OCI-LY7 (cell line): ENCODE measurements at regions not wholly inside any gene's neighbourhood (a gene's known extent, or its start where the extent isn't known, plus 50 kb on each side); places are given as distances from the start of the nearest gene placed in this dataset.

Source experiments
- BruUV-seq: library from RNA; stranded (reverse); fragments of 400-500 nt; replicated peaks from 2 replicates; lab custom pipeline; 2021; lab: Mats Ljungman, UMichigan
- CTCF ChIA-PET: fragments of 300-600 bp; sonication (Branson Sonifier 250); formaldehyde crosslinking; loops from one replicate; lab custom pipeline; 2022; ENCODE audit warnings: antibody characterized with exemption; ENCODE audit not compliant: unreplicated experiment; lab: Charles Lee
- POLR2A ChIA-PET: fragments of 300-600 bp; sonication (Branson Sonifier 250); formaldehyde crosslinking; loops from one replicate; lab custom pipeline; 2022; ENCODE audit warnings: antibody characterized with exemption; lab: Charles Lee
- DNase-seq: peaks from one replicate; pipeline ENCODE4 v3.0.0-alpha.2; 2015; ENCODE audit warnings: low spot score
- H2AFZ ChIP-seq: fragments of 200-600 bp; sonication (generic), shearing (Covaris generic); 2 replicates; pipeline ENCODE4 v1.6.1; 2014; ENCODE audit warnings: mild to moderate bottlenecking, antibody characterized with exemption, low read length, moderate library complexity
- H3K27ac ChIP-seq: fragments of 200-600 bp; sonication (generic); 2 replicates; pipeline ENCODE4 v1.5.1; 2014; ENCODE audit warnings: mixed run types, low read depth, mild to moderate bottlenecking, moderate library complexity, low read length, inconsistent platforms; ENCODE audit not compliant: poor library complexity, severe bottlenecking
- H3K36me3 ChIP-seq: fragments of 200-600 bp; sonication (generic); 2 replicates; pipeline ENCODE4 v1.6.1; 2014; ENCODE audit warnings: mild to moderate bottlenecking, antibody characterized with exemption, low read length, moderate library complexity, mixed read lengths; ENCODE audit not compliant: insufficient read depth
- H3K4me1 ChIP-seq: fragments of 200-600 bp; sonication (generic); 2 replicates; pipeline ENCODE4 v1.5.1; 2014; ENCODE audit warnings: mild to moderate bottlenecking, low read length; ENCODE audit not compliant: insufficient read depth, poor library complexity, severe bottlenecking
- H3K4me2 ChIP-seq: fragments of 200-600 bp; sonication (generic); 2 replicates; pipeline ENCODE4 v1.6.1; 2014; ENCODE audit warnings: mild to moderate bottlenecking, low read length
- H3K4me3 ChIP-seq: fragments of 200-600 bp; sonication (generic); 2 replicates; pipeline ENCODE4 v1.5.1; 2014; ENCODE audit warnings: mild to moderate bottlenecking, low read depth, low read length; ENCODE audit not compliant: poor library complexity, severe bottlenecking
- H3K79me2 ChIP-seq: fragments of 200-600 bp; sonication (generic); 2 replicates; pipeline ENCODE4 v1.6.1; 2016; ENCODE audit warnings: low read depth, mild to moderate bottlenecking, low read length, moderate library complexity, mixed read lengths; ENCODE audit not compliant: insufficient read depth
- H3K9me2 ChIP-seq: fragments of 200-600 bp; sonication (generic); 2 replicates; pipeline ENCODE4 v1.6.1; 2016; ENCODE audit warnings: mild to moderate bottlenecking, low read length, mixed read lengths; ENCODE audit not compliant: insufficient read depth
- H3K9me3 ChIP-seq: fragments of 200-600 bp; sonication (generic); 2 replicates; pipeline ENCODE4 v1.6.1; 2014; ENCODE audit warnings: mild to moderate bottlenecking, mixed run types, low read length, mixed read lengths
- H4K20me1 ChIP-seq: fragments of 200-600 bp; sonication (generic); 2 replicates; pipeline ENCODE4 v1.6.1; 2014; ENCODE audit warnings: mild to moderate bottlenecking, antibody characterized with exemption, low read length, moderate library complexity, mixed read lengths; ENCODE audit not compliant: insufficient read depth
- CTCF ChIP-seq: fragments of 200-600 bp; sonication (generic); conservative IDR thresholded peaks from 2 replicates; pipeline ENCODE4 v1.5.1; 2014; ENCODE audit warnings: mild to moderate bottlenecking, antibody characterized with exemption, low read length, moderate library complexity, mixed read lengths
- EZH2phosphoT487 ChIP-seq: fragments of 200-600 bp; sonication (generic); IDR thresholded peaks from 2 replicates; pipeline ENCODE4 v1.6.1; 2018; ENCODE audit warnings: low read depth, borderline replicate concordance, mild to moderate bottlenecking, mixed run types, antibody characterized with exemption, low read length, moderate library complexity, mixed read lengths
- intact Hi-C: fragments of 100-400 bp; cut with micrococcal nuclease; formaldehyde crosslinking; loops from one replicate; pipeline ENCODE4 v1.10.0; 2022; ENCODE audit not compliant: unreplicated experiment

DNA sequence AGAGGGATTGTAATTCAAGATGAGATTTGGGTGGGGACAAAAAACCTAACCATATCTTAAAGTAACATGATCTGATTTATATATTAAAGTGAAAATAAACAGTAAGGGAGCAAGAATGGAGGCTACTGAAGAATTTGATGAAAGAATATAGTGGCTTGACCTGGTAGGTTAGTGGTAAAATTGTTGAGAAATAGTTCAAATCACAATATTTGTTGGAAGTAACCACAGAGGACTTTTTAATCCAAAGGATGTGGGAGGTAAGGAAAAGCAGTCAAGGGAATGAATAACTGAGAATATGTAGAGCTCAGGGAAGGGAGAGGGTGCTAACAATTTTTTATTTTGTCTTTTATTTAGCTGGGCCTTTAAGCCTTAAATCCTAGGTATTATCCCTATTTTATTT is 139.8 kb upstream of the HS3ST1 start:
- no peak for TF ChIP-seq EZH2phosphoT487
- no peak for TF ChIP-seq CTCF
- H3K4me3 ChIP-seq = no peak overlapping the region
- intact Hi-C loops = no loop called here
- POLR2A ChIA-PET = no interaction called here
- no peaks in the 10 kb centered on the region for H3K9me3 ChIP-seq
- DNase-seq = no peak
- H3K27ac ChIP-seq = no peak overlapping the region
- CTCF ChIA-PET = no interaction called here
- no peak overlapping the region for H2AFZ ChIP-seq
- no peak overlapping the region for H3K4me2 ChIP-seq
- H4K20me1 ChIP-seq = no peaks in the 10 kb centered on the region
- H3K36me3 ChIP-seq = no peaks in the 10 kb centered on the region
- no peaks in the 10 kb centered on the region for H3K9me2 ChIP-seq
- no peaks in the 10 kb centered on the region for H3K4me1 ChIP-seq
- no peaks in the 10 kb centered on the region for H3K79me2 ChIP-seq
- BruUV-seq = no TSS peak

DNA sequence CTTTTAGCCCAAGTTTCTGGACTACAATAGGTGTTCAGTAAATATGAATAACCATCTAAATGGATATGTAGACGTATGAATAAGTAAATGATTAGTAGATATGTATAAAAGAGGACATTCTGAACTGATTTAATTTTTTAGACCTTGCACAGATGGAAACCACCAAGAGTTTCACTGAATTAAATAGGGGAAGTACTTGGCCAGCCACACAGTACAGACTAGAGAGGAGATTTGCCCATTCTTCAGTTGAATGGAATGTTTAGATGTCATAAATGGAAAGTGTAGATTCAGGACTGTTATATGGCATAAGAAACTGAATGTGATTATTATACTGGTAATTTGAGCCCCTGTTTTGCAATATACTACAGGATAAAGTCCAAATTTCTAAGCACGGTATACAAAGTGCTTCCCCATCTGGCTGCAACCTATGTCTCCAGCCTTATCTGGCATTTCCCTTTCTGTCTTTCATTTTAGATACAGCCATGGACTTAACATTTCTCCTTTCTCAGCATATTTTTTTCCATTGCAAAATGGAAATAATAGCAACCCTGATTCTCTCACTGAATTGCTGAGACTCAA is 137.8 kb upstream of the HS3ST1 start:
- DNase-seq = no peak
- no peak overlapping the region for H3K27ac ChIP-seq
- TF ChIP-seq CTCF (no peak), EZH2phosphoT487 (no peak)
- H3K9me2 ChIP-seq = no peaks in the 10 kb centered on the region
- no peak overlapping the region for H3K4me2 ChIP-seq
- no peaks in the 10 kb centered on the region for H3K9me3 ChIP-seq
- no peak overlapping the region for H3K4me3 ChIP-seq
- intact Hi-C loops = no loop called here
- ChIA-PET POLR2A (no interaction called here), CTCF (no interaction called here)
- H4K20me1 ChIP-seq = no peaks in the 10 kb centered on the region
- H2AFZ ChIP-seq = no peak overlapping the region
- no peaks in the 10 kb centered on the region for H3K36me3 ChIP-seq
- no peaks in the 10 kb centered on the region for H3K4me1 ChIP-seq
- no TSS peak for BruUV-seq
- no peaks in the 10 kb centered on the region for H3K79me2 ChIP-seq

DNA sequence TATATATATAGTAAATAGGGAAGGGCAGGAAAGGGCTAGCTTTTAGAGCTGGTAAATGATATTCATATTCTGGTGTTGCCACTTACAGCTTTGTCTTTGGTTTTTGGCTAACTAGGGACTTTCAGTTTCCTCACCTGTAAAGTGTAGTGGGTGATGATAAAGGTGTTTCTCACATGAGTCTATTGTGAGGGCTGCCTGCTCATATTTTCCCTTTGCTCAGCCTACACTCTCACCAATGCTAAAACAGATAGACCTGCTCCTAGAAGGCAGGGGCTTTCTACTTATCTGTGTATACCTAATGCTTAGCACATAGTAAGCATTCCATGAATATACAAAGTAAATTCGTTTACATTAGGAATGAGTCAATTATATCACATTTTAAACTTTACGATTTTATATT is 137.2 kb upstream of the HS3ST1 start:
- Histone ChIP-seq H3K4me2 (no peak overlapping the region), H2AFZ (no peak overlapping the region), H3K9me2 (no peaks in the 10 kb centered on the region), H3K27ac (no peak overlapping the region), H3K36me3 (no peaks in the 10 kb centered on the region), H3K79me2 (no peaks in the 10 kb centered on the region), H3K4me3 (no peak overlapping the region), H3K9me3 (no peaks in the 10 kb centered on the region), H4K20me1 (no peaks in the 10 kb centered on the region), H3K4me1 (no peaks in the 10 kb centered on the region)
- intact Hi-C loops = no loop called here
- CTCF ChIA-PET = no interaction called here
- TF ChIP-seq EZH2phosphoT487 (no peak), CTCF (no peak)
- POLR2A ChIA-PET = no interaction called here
- no peak for DNase-seq
- no TSS peak for BruUV-seq
